GM12874 (cell line): ENCODE measurements at regions not wholly inside any gene's neighbourhood (a gene's known extent, or its start where the extent isn't known, plus 50 kb on each side); places are given as distances from the start of the nearest gene placed in this dataset.

Experiments
- CTCF ChIP-seq: IDR thresholded peaks from 2 replicates; pipeline ENCODE4 v1.5.1; 2011; ENCODE audit warnings: low read depth, mild to moderate bottlenecking, control low read depth, low read length, moderate library complexity; ENCODE audit not compliant: insufficient read depth

GRCh38 chr2:189258616-189259365, 79.2 kb upstream of the COL5A2 start:
- TF ChIP-seq CTCF: no peak

GRCh38 chr2:189260361-189260814, 80.8 kb upstream of the COL5A2 start:
- no peak for TF ChIP-seq CTCF

- no peak for TF ChIP-seq CTCF
These were observed 81.9 kb upstream of the COL5A2 start for GRCh38 chr2:189261431-189261841.

GRCh38 chr2:189261916-189262315, 82.4 kb upstream of the COL5A2 start:
- no peak for TF ChIP-seq CTCF

- TF ChIP-seq CTCF: no peak
These were observed 86.2 kb upstream of the COL5A2 start for GRCh38 chr2:189265696-189266320.

- TF ChIP-seq CTCF: no peak
These were observed 87.9 kb upstream of the COL5A2 start for GRCh38 chr2:189267491-189267890.

- TF ChIP-seq CTCF: no peak
These were observed 88.5 kb upstream of the COL5A2 start for GRCh38 chr2:189267925-189268579.
